GM19193 (cell line): ENCODE measurements at regions not wholly inside any gene's neighbourhood (a gene's known extent, or its start where the extent isn't known, plus 50 kb on each side); places are given as distances from the start of the nearest gene placed in this dataset.

Experiments used
- POLR2A ChIP-seq: IDR thresholded peaks from 4 replicates; pipeline ENCODE4 v1.6.1; 2011; ENCODE audit not compliant: insufficient read depth, insufficient read length; ENCODE audit errors: extremely low read depth

DNA sequence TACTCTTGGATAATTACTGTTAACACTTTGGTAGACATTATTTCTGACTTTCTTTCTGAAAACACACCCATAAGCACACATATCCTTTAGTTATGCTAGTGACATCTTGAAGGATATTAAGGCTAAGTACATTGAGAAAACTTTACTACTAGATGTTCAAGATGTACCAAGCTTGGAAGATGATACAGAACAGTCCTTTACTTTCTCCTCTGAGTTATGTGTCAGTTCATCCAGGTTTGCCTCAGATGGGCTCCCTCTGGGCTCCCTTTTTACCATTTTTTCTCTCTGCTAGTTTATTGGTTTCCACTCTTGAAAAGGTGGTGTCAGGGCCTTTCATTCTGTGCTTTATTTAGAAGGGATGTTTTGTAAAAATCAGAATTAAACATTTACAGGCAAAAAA lies 172.3 kb downstream of the S1PR1 start:
- peak; percentile 18 for TF ChIP-seq POLR2A

DNA sequence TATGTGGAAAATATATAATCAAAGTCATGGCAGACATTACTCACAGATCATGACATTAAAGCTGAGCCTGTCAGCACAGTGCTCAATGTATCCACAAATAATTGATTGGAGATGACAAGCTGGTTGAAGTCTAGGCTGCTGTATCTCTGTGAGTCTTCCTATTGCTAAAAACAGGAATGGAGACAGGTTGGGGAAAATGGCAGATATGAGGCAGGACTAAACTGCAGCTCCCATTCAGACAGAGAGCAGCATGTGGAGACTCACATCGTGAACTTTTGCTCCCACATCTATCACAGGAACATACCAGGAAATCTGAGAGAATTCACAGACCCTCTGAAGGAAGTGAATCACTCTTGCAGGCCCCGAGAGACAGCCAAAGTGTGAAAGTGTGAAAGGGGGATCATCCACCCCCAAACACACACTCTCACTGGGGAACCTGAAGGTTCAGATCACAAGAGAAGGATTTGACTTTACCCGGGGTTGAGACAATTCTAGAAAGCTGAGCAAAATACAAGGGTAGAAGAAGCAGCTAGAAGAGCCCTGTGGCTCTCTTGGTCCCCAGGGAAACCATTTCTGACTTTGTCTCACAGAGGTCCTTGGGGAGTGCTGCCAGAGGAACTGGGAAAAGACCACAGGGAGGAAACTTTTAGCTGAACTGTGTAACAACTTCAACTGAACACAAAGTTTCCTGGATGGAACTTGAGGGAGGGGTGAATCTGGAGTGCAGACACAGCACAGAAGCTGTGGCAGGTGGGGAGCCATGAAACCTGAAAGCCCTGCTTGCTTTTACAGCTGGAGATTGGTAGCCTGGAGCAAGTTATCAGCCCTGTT lies 173.4 kb downstream of the S1PR1 start:
- peak; percentile 13 for TF ChIP-seq POLR2A

DNA sequence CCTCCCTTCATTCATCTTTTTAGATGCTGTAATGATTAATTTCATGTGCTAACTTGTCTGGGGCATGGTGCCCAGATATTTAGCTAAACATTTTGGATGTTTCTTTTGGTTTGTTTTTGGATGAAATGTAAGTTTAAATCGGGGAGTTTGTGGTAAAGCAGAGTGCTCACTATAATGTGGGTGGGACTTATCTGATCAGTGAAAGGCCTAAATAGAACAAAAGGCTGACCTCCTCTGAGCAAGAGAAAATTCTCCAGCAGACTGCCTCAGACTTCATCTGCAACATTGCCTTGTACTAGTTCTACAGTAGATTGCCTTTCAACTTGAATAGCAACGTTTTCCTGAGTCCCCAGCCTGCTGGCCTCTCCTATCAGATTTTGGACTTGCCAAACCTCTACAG lies 183.6 kb downstream of the S1PR1 start:
- no peak for TF ChIP-seq POLR2A

DNA sequence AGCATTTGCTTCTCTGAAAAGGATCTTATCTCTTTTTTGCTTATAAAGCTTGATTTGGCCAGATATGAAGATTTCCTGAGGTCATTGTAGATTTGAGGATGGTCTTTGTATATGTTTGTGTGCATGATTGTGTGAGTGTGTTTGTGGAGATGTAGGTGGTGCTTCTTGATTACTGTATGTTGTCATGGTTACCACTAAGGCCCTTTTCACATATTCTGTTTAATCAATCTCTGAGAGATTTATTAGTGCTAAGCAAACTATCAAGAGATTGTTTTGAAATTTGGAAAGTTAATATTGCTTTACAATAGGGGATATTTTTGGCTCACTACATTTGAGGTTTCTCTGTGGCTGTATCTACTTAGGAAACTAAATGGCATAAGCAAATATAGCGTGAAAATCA lies 191.7 kb downstream of the S1PR1 start:
- no peak for TF ChIP-seq POLR2A

DNA sequence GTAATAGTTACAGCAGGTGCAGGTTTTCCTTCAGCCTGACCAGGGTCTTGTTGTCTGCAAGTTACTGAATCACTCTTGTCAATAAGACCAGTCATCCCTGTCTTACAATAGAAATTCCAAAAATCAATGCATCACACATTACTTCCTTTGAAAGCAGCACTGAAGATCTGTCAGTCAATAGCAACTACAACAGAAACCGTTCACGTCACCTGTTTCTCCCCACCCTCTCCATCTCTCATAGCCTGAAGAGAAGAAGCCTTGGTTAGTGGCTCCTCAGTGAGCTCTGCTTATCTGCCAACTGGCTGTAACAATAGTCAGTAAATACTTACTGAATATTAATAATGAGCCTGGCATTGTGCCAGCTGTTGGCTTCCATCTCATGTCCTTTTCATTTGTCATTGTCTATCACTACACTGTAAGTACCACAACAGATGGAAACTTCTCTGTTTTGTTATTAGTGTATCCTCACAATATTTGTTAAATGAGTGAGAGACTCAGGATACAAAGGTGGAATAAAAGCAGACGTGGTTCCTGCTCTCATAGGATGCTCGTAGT lies 195.2 kb downstream of the S1PR1 start:
- TF ChIP-seq POLR2A = no peak

DNA sequence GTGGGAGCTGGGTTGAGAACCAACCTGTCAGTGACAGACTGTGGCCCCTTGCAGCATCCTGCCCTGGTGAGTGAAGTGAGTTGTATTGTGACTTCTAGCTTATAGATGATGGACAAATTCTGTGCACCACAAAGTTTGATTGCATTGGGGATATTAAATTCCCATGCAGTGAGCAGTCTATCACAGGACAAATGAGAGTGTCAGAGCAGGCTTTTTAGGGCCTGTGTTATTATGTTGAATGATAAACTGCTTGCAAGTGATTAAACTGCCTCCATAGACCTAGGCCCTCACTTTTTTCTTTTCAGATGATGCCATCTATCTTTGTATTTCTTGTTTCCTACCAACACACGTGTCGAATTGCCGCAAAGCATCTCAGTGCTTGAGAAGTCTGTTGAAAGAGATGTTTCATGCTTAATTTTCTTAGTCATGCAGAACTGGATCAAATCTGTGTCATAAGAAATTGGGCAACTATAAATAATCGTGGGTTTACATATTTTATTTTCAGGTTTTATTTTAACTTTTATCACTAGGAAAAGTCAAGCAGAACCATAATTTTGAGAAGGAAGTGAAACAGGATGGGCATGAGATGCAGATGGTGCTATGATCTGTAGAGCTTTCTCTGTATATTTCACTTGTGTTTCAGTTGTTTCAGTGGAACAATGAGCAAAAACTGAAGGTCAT lies 199.2 kb downstream of the S1PR1 start:
- no peak for TF ChIP-seq POLR2A

DNA sequence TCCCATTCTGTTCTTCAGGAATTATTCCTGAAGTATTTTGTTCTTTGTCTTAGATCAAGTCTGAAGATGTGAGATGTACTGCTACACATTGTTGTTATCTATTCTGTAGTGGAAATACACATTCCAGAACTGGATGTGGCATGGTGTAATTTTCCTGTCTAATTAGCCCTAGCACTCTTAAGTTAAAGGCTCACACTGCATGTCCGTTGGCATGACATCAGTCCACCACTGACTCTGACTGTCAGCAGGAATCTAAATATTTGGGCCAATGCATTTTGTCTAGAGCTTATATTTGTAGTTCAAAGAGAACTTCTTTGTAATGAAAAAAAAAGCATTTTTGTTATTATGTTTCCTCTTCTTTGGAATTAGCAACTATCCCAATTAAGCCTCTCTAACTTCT lies 201.0 kb downstream of the S1PR1 start:
- no peak for TF ChIP-seq POLR2A

DNA sequence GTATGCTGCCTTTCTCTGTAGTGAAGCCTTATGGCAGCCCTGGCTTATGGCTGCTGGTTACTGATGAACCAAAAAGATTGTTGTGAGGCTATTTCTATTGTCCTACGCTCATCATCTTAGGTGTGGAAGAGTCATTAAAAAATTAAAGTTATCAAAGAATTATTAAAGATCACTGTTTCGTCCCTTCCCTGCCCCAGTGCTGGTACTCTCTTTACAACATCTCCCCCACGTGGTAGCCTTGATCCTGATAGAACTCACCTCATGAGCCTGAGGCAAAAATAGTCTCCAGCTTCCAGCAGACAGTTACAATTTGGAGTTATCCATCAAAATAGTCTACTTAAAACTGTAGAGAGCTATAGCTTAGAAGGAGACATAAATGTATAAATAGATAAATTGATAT lies 201.5 kb downstream of the S1PR1 start:
- no peak for TF ChIP-seq POLR2A

DNA sequence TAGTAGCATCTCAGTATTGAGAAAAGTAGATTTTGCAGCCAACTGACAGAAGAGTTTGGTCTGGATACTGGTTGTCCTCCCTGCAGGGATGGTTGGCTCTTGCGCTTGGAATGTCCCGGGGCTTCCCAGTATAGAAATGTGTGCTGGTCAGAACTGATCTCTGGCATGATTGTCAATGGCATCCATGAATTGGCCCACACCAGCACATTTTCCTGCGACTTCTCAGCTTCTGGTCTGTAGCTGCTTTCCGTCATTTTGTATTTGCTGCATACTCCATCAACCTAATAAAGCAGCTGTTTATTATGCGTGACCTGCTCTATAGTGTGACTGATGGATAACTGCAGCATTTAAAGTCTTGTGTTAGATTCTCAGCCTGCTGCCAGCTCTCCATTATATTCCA lies 203.7 kb downstream of the S1PR1 start:
- no peak for TF ChIP-seq POLR2A

DNA sequence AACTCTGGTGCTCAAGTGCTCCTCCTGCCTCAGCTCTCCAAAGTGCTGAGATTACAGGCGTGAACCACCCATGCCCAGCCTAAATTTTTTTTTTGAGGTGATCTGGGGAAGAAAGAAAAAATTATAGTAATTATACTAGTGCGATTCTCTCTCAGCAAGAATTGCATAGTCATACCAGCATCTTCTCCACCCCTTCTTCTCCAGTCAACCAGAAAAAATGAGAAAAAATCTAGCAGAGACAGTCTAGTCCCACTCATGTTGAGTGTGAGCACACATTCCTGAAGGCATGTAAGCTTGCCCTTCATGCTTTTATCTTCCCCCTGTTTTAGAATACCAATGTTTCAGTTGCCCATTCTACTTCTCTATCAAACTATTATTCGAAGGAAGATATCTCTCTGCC lies 207.6 kb downstream of the S1PR1 start:
- no peak for TF ChIP-seq POLR2A

DNA sequence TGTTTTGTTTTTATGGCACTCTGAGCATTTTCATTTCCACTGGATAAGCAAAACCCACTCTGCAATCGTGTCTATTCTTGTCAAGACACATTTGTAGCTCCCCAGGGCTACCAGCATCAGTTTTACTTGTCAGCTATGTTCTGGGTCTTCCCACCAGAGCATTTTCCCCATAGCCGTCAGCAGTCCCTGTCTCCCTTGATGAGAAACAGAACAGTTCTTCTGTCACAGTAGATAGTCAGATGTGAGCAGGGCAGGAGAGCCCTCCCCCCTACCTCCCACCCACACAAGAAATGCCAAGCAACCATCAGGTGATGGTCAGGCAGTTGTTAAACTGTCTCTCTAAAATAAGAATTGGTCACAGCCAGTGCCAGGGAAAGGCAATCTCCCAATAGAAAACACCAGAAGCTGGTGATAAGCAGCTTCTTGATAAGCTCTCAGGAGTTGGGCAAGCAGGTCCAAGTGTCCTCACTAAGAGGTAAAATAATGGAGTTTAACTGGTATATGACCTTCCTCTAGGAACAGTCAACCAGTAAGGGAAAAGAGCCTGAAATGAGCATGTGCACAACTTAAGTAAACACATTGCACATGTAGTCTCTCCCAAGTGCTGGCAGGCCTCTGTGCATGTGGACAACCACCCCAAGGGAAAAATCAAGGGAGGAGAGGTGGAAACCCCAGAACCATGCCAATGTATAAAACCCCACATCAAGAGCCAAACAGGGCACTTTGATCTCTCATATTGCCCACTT lies 208.2 kb downstream of the S1PR1 start:
- no peak for TF ChIP-seq POLR2A

DNA sequence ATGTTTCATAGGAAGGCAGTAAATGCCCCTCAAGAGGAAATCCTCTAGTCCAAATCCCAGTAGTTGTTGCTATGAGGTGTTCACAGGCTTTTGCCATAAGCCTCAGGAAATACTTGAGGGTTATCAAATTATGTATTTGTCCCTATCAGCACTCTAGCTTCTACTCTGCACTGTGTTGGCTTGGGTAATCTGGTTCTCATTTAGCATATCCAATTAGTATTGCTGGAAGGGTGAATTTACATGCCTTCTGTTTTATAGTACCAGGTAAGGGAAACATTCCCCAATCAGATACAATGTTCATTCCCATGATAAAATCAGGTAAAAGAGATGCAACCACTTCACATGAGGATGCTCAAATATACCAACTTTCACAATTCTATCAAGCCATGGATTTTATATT lies 211.2 kb downstream of the S1PR1 start:
- no peak for TF ChIP-seq POLR2A

DNA sequence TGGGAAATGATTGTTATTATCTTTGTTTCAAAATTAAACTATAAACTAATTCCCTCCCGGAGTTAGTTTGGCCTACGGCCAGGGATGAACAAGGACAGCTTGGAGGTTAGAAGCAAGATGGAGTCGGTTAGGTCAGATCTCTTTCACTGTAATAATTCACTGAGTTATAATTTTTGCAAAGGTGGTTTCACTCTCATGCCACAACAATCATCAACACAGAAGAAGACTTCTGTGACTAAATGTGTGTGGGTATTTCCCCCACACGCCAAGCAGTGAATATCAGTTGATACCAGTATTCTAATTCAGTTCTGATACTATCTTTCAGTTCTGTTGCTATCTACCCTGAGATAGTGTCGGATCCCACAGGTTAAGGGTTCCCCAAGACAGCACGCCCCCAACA lies 215.1 kb downstream of the S1PR1 start:
- TF ChIP-seq POLR2A = no peak

DNA sequence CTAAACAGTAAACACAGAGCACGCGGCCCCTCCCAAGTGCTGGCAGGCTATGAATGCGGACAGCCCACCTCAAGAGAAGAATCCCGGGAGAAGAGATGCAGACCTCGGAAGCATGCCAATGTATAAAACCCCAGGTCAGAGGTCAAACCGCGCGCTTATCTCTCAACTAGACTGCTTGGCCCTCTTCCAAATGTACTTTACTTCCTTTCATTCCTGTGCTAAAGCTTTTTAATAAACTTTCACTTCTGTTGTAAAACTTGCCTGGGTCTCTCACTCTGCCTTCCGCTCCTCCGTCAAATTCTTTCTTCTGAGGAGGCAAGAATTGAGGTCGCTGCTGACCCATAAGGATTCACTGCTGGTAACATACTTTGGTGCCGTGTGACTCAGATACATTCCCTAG lies 216.0 kb downstream of the S1PR1 start:
- TF ChIP-seq POLR2A = no peak

DNA sequence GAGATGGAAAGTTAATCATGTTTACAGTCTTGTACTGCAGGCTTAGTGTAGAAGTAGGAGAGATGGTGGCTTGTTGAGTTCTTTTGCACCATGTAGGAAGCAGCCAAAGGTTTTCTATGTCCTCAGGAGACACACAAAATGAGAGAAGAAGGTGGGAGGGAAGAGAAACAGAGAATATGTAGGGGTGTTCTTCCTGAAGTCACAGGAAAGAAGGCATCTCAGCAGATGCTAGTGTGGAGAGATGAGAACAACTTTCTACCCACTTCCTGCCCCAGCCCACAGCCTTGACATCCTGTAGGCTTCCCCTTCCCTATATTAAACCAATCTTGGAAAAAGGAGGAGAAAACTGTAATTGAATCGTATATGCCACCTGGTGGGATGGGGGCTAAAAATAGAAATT lies 217.0 kb downstream of the S1PR1 start:
- no peak for TF ChIP-seq POLR2A
